Naive thymus-derived CD4-positive, alpha-beta T cell (primary cell): ENCODE measurements at regions not wholly inside any gene's neighbourhood (a gene's known extent, or its start where the extent isn't known, plus 50 kb on each side); places are given as distances from the start of the nearest gene placed in this dataset.

Source experiments
- ATAC-seq: fragments of 150-1000 bp; cut with Tn5 transposase; 2 replicates; pipeline ENCODE4 v1.10.0; 2021; ENCODE audit warnings: mild to moderate bottlenecking, moderate library complexity
- CTCF ChIA-PET: fragments of 350-600 bp; sonication (Branson Sonifier 250); formaldehyde crosslinking; loops from one replicate; lab custom pipeline; 2021; ENCODE audit warnings: antibody characterized with exemption; lab: Charles Lee
- POLR2A ChIA-PET: fragments of 350-600 bp; sonication (Branson Sonifier 250); formaldehyde crosslinking; loops from one replicate; lab custom pipeline; 2021; ENCODE audit warnings: antibody characterized with exemption, inconsistent platforms; lab: Charles Lee
- DNase-seq, 9 donors: peaks; one replicate each; pipeline versions ENCODE4 v3.0.0 to v3.0.0-alpha.2; 2020 to 2022; ENCODE audit warnings: mixed read lengths in 1 of 9
- H3K27ac ChIP-seq: one replicate; pipeline ENCODE4 v1.7.0; 2013; ENCODE audit warnings: mild to moderate bottlenecking, low read depth, low read length, moderate library complexity
- H3K27me3 ChIP-seq, 2 donors: one replicate each; pipeline ENCODE4 v1.7.0; 2013; ENCODE audit warnings: low read length in 2 of 2, mild to moderate bottlenecking in 2 of 2, moderate library complexity in 2 of 2; ENCODE audit not compliant: control insufficient read depth in 2 of 2, insufficient read depth in 2 of 2
- H3K36me3 ChIP-seq, 3 experiments: 1 replicate in 2 of 3; 2 replicates in 1 of 3; pipeline ENCODE4 v1.7.0; 2013; ENCODE audit warnings: low read length in 3 of 3, mild to moderate bottlenecking in 3 of 3, moderate library complexity in 1 of 3; ENCODE audit not compliant: insufficient read depth in 3 of 3, control insufficient read depth in 2 of 3
- H3K4me1 ChIP-seq, 2 donors: one replicate each; pipeline ENCODE4 v1.7.0; 2013; ENCODE audit warnings: low read length in 2 of 2, mild to moderate bottlenecking in 2 of 2, moderate library complexity in 1 of 2; ENCODE audit not compliant: control insufficient read depth in 2 of 2, insufficient read depth in 2 of 2
- H3K4me3 ChIP-seq: 2 replicates; pipeline ENCODE4 v1.7.0; 2013; ENCODE audit warnings: mild to moderate bottlenecking, low read length
- H3K9me3 ChIP-seq, 3 experiments: 1 replicate in 2 of 3; 2 replicates in 1 of 3; pipeline ENCODE4 v1.7.0; 2013; ENCODE audit warnings: low read length in 3 of 3; ENCODE audit not compliant: control insufficient read depth in 2 of 3
- H3K27ac Mint-ChIP-seq, 9 donors: one replicate each; pipeline ENCODE4 v1.8.0; 2020 to 2022; ENCODE audit warnings: mixed read lengths in 9 of 9, mild to moderate bottlenecking in 8 of 9, moderate library complexity in 5 of 9, inconsistent platforms in 2 of 9
- H3K27me3 Mint-ChIP-seq, 5 donors: one replicate each; pipeline ENCODE4 v1.8.0; 2021 to 2022; ENCODE audit warnings: mixed read lengths in 5 of 5, mild to moderate bottlenecking in 1 of 5
- H3K36me3 Mint-ChIP-seq, 5 donors: one replicate each; pipeline ENCODE4 v1.8.0; 2020 to 2022; ENCODE audit warnings: mixed read lengths in 5 of 5, mild to moderate bottlenecking in 3 of 5, inconsistent platforms in 1 of 5
- H3K4me1 Mint-ChIP-seq, 7 donors: one replicate each; pipeline ENCODE4 v1.8.0; 2020 to 2022; ENCODE audit warnings: mixed read lengths in 7 of 7, mild to moderate bottlenecking in 3 of 7, inconsistent platforms in 1 of 7
- H3K4me3 Mint-ChIP-seq, 10 donors: one replicate each; pipeline ENCODE4 v1.8.0; 2020 to 2022; ENCODE audit warnings: mild to moderate bottlenecking in 10 of 10, mixed read lengths in 10 of 10, moderate library complexity in 6 of 10, inconsistent platforms in 2 of 10
- H3K9me3 Mint-ChIP-seq, 11 donors: one replicate each; pipeline ENCODE4 v1.8.0; 2020 to 2022; ENCODE audit warnings: mixed read lengths in 11 of 11, mild to moderate bottlenecking in 4 of 11, inconsistent platforms in 1 of 11, moderate library complexity in 1 of 11
- intact Hi-C, 2 donors: fragments of 100-400 bp; cut with micrococcal nuclease; formaldehyde crosslinking; loops; one replicate each; pipeline ENCODE4 v1.15.1; 2023

DNA sequence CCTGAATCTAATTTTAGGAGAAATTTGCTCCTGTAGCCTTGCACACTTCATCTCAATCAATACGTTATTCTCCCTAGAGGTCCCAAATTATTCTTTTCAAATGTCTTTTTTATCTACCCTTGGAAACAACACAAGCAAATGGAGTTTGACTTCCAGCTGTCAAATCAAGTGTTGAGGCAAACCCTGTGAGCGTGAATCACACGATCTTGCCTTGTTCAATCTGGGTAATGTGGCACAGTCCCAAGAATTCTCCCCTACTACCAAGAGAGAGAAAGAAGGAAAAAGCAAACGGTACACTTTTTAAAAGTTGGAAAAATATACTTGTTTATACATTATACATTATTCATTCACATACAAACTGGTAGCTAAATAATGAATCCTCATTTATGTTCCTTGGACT lies 2035.3 kb upstream of the CELF4 start:
- no peaks in the 10 kb centered on the region for H3K36me3 Mint-ChIP-seq

DNA sequence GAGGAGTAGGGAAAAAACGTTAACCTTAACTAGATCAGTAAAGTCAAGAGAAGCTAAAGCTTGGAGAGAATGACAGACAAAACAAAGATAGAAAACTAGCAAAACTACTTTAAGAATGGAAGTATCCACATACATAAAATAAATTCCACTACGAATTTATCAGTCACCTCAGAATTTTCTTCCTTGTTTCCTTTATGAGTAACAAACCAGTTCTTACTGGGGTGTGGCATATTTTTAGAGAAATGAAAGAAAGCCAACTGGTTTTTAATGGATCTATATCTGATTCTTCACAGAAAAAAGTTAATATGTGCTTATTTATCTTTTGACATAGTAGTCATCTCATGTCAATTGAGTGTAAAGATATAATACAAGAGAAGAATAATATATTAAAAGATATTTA lies 2033.7 kb upstream of the CELF4 start:
- no peaks in the 10 kb centered on the region for H3K36me3 ChIP-seq
- H3K4me1 Mint-ChIP-seq: no peaks in the 10 kb centered on the region
- no peak overlapping the region for H3K4me3 Mint-ChIP-seq
- no peak overlapping the region for H3K27ac ChIP-seq
- H3K9me3 Mint-ChIP-seq: peaks cover 0 to 12% (median 0%) of the 10 kb centered on the region in 11 donors
- ChIA-PET CTCF (interaction anchor here (0.6 kb wide), 1 partner anchor 58 kb away, joined by 3 read pairs; no protein-coding TSS in a partner anchor), POLR2A (no interaction called here)
- DNase-seq (no peak), ATAC-seq (no peak)
- no peaks in the 10 kb centered on the region for H3K27me3 ChIP-seq
- no peaks in the 10 kb centered on the region for H3K36me3 Mint-ChIP-seq
- no peaks in the 10 kb centered on the region for H3K4me1 ChIP-seq
- intact Hi-C loops: no loop called here
- no peak overlapping the region for H3K27ac Mint-ChIP-seq
- no peaks in the 10 kb centered on the region for H3K27me3 Mint-ChIP-seq
- H3K4me3 ChIP-seq: no peak overlapping the region
- no peaks in the 10 kb centered on the region for H3K9me3 ChIP-seq

More for the DNA sequence above, 2035.3 kb upstream of the CELF4 start:
- ATAC-seq: no peak
- H3K4me1 Mint-ChIP-seq: no peaks in the 10 kb centered on the region
- ChIA-PET POLR2A (no interaction called here), CTCF (no interaction called here)
- no peak overlapping the region for H3K27ac Mint-ChIP-seq
- Histone ChIP-seq H3K4me3 (no peak overlapping the region), H3K27ac (no peak overlapping the region), H3K9me3 (no peaks in the 10 kb centered on the region), H3K27me3 (no peaks in the 10 kb centered on the region), H3K36me3 (no peaks in the 10 kb centered on the region), H3K4me1 (no peaks in the 10 kb centered on the region)
- DNase-seq: no peak
- peaks cover 0 to 12% (median 0%) of the 10 kb centered on the region in 11 donors for H3K9me3 Mint-ChIP-seq
- H3K4me3 Mint-ChIP-seq: no peak overlapping the region
- intact Hi-C loops: no loop called here
- H3K27me3 Mint-ChIP-seq: no peaks in the 10 kb centered on the region

DNA sequence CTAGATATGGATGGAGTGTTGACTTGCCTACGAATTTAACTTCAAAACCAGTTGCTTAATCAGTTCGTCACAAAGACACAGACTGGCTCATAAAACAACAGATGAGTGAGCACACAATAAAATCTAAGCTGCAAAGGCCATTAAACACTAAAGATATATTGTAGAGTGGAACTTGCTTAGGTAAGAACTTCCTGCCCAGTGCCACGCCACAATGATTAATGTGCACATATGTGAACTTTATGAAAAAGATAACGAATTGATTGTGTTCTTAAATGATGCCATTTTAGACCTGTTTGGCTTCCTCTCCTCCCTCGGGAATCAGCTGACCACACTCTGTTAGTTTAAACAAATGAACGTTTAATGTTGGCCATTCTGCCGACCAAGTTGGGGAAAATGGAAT lies 2031.3 kb upstream of the CELF4 start:
- H3K4me1 ChIP-seq: no peaks in the 10 kb centered on the region
- Mint-ChIP-seq H3K27me3 (no peaks in the 10 kb centered on the region), H3K4me3 (no peak overlapping the region), H3K27ac (no peak overlapping the region), H3K36me3 (no peaks in the 10 kb centered on the region), H3K9me3 (peaks cover 0 to 21% (median 0%) of the 10 kb centered on the region in 11 donors), H3K4me1 (no peaks in the 10 kb centered on the region)
- POLR2A ChIA-PET: no interaction called here
- CTCF ChIA-PET: no interaction called here
- no peak overlapping the region for H3K27ac ChIP-seq
- no peak overlapping the region for H3K4me3 ChIP-seq
- no peak for ATAC-seq
- H3K9me3 ChIP-seq: no peaks in the 10 kb centered on the region
- DNase-seq: no peak
- no peaks in the 10 kb centered on the region for H3K36me3 ChIP-seq
- intact Hi-C loops: no loop called here
- no peaks in the 10 kb centered on the region for H3K27me3 ChIP-seq

DNA sequence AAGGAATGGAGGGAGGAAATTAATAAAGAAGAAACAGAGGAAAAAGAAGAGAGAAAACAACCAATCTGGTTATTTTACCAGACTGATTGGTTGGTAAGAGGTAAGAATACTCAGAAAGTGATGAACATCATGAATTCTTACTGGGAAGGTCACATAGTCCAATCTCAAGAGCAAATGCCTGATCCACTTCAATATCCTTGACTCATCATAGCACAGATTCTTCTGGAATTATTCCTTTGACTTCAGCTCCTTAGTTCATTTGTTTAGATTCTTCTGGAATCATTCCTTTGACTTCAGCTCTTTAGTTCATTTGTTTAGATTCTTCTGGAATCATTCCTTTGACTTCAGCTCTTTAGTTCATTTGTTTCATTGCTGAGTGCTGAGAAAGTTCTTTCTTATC lies 2030.6 kb upstream of the CELF4 start:
- H3K27me3 ChIP-seq: no peaks in the 10 kb centered on the region
- H3K36me3 Mint-ChIP-seq: no peaks in the 10 kb centered on the region
- no peak for DNase-seq
- H3K27ac Mint-ChIP-seq: no peak overlapping the region
- no peaks in the 10 kb centered on the region for H3K36me3 ChIP-seq
- POLR2A ChIA-PET: no interaction called here
- no peaks in the 10 kb centered on the region for H3K9me3 ChIP-seq
- intact Hi-C loops: no loop called here
- no peaks in the 10 kb centered on the region for H3K27me3 Mint-ChIP-seq
- no peak overlapping the region for H3K27ac ChIP-seq
- H3K4me1 Mint-ChIP-seq: no peaks in the 10 kb centered on the region
- H3K9me3 Mint-ChIP-seq: peaks cover 0 to 21% (median 0%) of the 10 kb centered on the region in 11 donors
- no peak overlapping the region for H3K4me3 ChIP-seq
- no peak for ATAC-seq
- H3K4me3 Mint-ChIP-seq: no peak overlapping the region
- CTCF ChIA-PET: no interaction called here
- no peaks in the 10 kb centered on the region for H3K4me1 ChIP-seq

DNA sequence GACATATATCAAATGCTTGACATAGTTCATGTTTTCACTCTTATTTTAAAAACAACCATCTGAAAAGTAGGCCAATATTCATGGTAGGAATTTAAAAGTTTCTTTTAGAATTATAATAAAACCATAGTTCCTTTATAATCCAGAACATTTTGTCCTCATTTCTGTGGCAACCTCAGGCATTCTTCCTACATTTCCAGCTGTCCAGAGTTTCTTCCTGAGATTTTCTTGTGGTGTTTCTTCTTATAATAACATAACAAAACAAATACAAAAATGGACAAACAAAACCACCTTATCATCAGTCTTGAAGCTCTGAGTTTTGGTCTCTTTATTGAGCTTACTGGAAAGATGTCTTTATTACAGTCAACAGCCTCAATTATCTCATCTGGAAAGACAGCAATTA lies 2028.6 kb upstream of the CELF4 start:
- no peaks in the 10 kb centered on the region for H3K27me3 Mint-ChIP-seq
- no peaks in the 10 kb centered on the region for H3K4me1 ChIP-seq
- ChIA-PET CTCF (no interaction called here), POLR2A (no interaction called here)
- no peaks in the 10 kb centered on the region for H3K4me1 Mint-ChIP-seq
- intact Hi-C loops: no loop called here
- no peaks in the 10 kb centered on the region for H3K9me3 ChIP-seq
- H3K36me3 Mint-ChIP-seq: no peaks in the 10 kb centered on the region
- H3K4me3 ChIP-seq: no peak overlapping the region
- no peak for ATAC-seq
- H3K36me3 ChIP-seq: no peaks in the 10 kb centered on the region
- DNase-seq: no peak
- no peak overlapping the region for H3K27ac Mint-ChIP-seq
- H3K4me3 Mint-ChIP-seq: no peak overlapping the region
- H3K9me3 Mint-ChIP-seq: peaks cover 0 to 28% (median 1%) of the 10 kb centered on the region in 11 donors
- no peaks in the 10 kb centered on the region for H3K27me3 ChIP-seq
- H3K27ac ChIP-seq: no peak overlapping the region

DNA sequence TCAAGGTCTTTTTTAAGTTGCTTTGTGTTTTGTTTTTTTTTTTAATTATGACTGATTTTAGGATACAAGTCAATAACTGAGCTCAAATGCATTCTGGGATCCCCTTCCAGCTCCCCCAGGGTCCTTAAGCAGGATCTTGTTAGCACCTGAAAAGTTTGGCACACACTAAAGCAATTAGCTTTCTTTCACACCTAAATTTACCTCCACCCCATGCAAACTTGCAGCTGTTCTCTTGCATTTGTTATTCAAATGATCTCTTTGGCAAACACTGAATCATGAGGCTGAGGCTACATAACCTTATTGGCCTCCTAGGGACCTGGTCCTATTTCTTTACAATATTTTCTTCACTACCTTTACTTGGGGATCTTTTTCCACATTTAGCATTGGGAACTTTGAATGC lies 2026.1 kb upstream of the CELF4 start:
- Histone ChIP-seq H3K27me3 (no peaks in the 10 kb centered on the region), H3K4me3 (no peak overlapping the region), H3K27ac (no peak overlapping the region), H3K9me3 (no peaks in the 10 kb centered on the region), H3K4me1 (no peaks in the 10 kb centered on the region), H3K36me3 (no peaks in the 10 kb centered on the region)
- Mint-ChIP-seq H3K4me1 (no peaks in the 10 kb centered on the region), H3K9me3 (peaks cover 0 to 28% (median 1%) of the 10 kb centered on the region in 11 donors), H3K36me3 (no peaks in the 10 kb centered on the region), H3K27ac (no peak overlapping the region), H3K27me3 (no peaks in the 10 kb centered on the region), H3K4me3 (no peak overlapping the region)
- intact Hi-C loops: no loop called here
- DNase-seq (no peak), ATAC-seq (no peak)
- CTCF ChIA-PET: no interaction called here
- POLR2A ChIA-PET: no interaction called here

DNA sequence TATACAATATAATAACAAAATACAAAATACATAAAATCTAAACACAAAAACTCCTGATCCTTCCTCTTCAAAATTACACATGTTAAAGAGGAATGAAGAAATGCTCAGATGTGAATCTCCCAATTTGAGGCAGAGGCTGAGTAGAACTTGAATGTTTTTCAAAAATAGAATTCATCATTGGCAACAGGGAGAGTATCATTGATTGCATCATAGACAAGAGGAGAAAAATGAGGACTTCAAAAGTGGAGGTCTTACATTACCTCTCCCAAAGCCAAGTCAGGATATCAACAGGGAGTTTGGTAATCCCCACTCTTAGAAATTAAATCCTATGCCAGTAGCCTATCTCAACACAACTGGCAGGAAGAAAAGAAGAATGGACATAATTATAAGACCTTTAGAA lies 2023.9 kb upstream of the CELF4 start:
- H3K27ac Mint-ChIP-seq: no peak overlapping the region
- H3K9me3 Mint-ChIP-seq: peaks cover 0 to 17% (median 0%) of the 10 kb centered on the region in 11 donors
- Histone ChIP-seq H3K27ac (no peak overlapping the region), H3K36me3 (no peaks in the 10 kb centered on the region), H3K4me3 (no peak overlapping the region), H3K27me3 (no peaks in the 10 kb centered on the region), H3K9me3 (no peaks in the 10 kb centered on the region), H3K4me1 (no peaks in the 10 kb centered on the region)
- H3K27me3 Mint-ChIP-seq: no peaks in the 10 kb centered on the region
- ChIA-PET POLR2A (no interaction called here), CTCF (no interaction called here)
- intact Hi-C loops: no loop called here
- DNase-seq: no peak
- no peaks in the 10 kb centered on the region for H3K4me1 Mint-ChIP-seq
- no peak overlapping the region for H3K4me3 Mint-ChIP-seq
- H3K36me3 Mint-ChIP-seq: no peaks in the 10 kb centered on the region
- ATAC-seq: no peak
